ENCODE measurements at regions not wholly inside any gene's neighbourhood (a gene's known extent, or its start where the extent isn't known, plus 50 kb on each side); places are given as distances from the start of the nearest gene placed in this dataset.

DNA sequence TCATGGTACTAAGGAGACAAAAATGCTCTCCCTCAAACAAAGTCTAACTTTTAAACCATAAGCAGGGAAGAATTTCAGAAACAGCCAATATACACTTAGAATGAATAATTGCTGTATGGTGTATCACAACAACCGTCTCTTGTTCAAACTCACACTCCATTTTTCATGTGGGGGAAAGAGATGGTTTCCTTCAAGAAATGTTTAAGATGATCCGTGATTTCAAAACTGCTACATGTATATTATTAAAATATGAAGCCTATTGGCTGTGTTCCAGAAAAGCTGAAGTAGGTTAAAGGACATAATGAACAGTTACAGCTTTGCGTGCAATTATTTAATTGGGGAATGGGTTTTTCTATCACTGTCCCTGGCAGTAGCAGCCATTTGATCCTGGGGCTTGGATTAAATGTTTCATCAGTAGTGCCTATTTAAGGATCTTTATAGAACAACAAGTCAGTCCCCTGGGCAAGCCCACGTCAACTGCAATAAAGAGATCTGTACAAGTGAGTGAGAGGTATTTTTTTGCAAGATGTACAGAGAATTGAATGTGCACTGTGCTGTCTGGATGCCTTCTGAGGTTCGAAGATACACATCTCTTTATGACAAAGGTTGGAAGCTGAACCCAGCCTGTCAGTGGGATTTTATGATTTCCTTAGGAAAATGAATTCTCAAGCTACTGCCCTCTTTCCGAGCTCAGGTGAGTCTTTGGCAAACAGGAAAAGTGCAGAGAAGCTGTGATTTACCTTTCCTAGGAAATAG, 337.2 kb upstream of the RARB start:
- H4K20me1 ChIP-seq (ENCODE audit: insufficient read depth, low read length) = no peaks in the 10 kb centered on the region
- POLR2A ChIA-PET = no interaction called here
- no peaks in the 10 kb centered on the region for H3K4me1 ChIP-seq (ENCODE audit: insufficient read depth, low read length, poor library complexity, severe bottlenecking)
- H3K36me3 ChIP-seq (ENCODE audit: insufficient read depth, low read length) = no peaks in the 10 kb centered on the region
- CTCF ChIA-PET (ENCODE audit: unreplicated experiment) = no interaction called here
- TF ChIP-seq EZH2phosphoT487 (IDR thresholded peaks at IDR 0.05; ENCODE audit: borderline replicate concordance, low read depth, low read length) = no peak
- TF ChIP-seq, protein P1, sequence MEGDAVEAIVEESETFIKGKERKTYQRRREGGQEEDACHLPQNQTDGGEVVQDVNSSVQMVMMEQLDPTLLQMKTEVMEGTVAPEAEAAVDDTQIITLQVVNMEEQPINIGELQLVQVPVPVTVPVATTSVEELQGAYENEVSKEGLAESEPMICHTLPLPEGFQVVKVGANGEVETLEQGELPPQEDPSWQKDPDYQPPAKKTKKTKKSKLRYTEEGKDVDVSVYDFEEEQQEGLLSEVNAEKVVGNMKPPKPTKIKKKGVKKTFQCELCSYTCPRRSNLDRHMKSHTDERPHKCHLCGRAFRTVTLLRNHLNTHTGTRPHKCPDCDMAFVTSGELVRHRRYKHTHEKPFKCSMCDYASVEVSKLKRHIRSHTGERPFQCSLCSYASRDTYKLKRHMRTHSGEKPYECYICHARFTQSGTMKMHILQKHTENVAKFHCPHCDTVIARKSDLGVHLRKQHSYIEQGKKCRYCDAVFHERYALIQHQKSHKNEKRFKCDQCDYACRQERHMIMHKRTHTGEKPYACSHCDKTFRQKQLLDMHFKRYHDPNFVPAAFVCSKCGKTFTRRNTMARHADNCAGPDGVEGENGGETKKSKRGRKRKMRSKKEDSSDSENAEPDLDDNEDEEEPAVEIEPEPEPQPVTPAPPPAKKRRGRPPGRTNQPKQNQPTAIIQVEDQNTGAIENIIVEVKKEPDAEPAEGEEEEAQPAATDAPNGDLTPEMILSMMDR (conservative IDR thresholded peaks at IDR 0.05; ENCODE audit: low read length) = no peak
- H3K4me2 ChIP-seq (ENCODE audit: low read length) = no peak overlapping the region
- no peaks in the 10 kb centered on the region for H3K79me2 ChIP-seq (ENCODE audit: insufficient read depth, low read depth, low read length)
- DNase-seq (ENCODE audit: low spot score) = no peak
- no peaks in the 10 kb centered on the region for H3K9me2 ChIP-seq (ENCODE audit: insufficient read depth, low read length)
- no peaks in the 10 kb centered on the region for H3K9me3 ChIP-seq (ENCODE audit: low read length)
- H3K4me3 ChIP-seq (ENCODE audit: low read depth, low read length, poor library complexity, severe bottlenecking) = no peak overlapping the region
- BruUV-seq (replicated peaks) = no TSS peak
- intact Hi-C loops (cut with micrococcal nuclease; ENCODE audit: unreplicated experiment) = no loop called here
- no peak overlapping the region for H2AFZ ChIP-seq (ENCODE audit: low read length)
- H3K27ac ChIP-seq (ENCODE audit: low read depth, low read length, poor library complexity, severe bottlenecking) = no peak overlapping the region

DNA sequence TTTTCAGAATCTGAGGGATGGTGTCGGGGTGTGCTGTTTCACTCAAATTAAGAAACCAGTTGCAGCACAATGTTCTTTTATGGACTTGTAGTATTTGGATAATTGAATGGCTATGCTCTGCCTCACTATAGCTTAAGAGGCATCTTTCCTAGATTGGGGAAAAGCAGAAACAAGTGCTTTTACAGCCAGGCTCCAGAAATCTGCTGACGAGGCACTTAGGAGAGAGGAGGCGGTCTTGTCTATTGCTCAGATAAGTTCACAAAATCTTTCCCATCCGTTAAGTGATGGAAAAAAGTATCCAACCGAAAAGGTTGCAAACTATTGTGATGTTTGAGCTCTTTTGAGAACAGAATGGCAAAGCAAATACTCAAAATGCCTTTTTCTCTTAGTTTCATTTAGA, 336.1 kb upstream of the RARB start:
- DNase-seq (ENCODE audit: low spot score) = no peak
- intact Hi-C loops (cut with micrococcal nuclease; ENCODE audit: unreplicated experiment) = no loop called here
- no peak overlapping the region for H3K27ac ChIP-seq (ENCODE audit: low read depth, low read length, poor library complexity, severe bottlenecking)
- no peaks in the 10 kb centered on the region for H3K9me3 ChIP-seq (ENCODE audit: low read length)
- H3K4me2 ChIP-seq (ENCODE audit: low read length) = no peak overlapping the region
- H3K79me2 ChIP-seq (ENCODE audit: insufficient read depth, low read depth, low read length) = no peaks in the 10 kb centered on the region
- no peaks in the 10 kb centered on the region for H3K9me2 ChIP-seq (ENCODE audit: insufficient read depth, low read length)
- no peaks in the 10 kb centered on the region for H4K20me1 ChIP-seq (ENCODE audit: insufficient read depth, low read length)
- H3K36me3 ChIP-seq (ENCODE audit: insufficient read depth, low read length) = no peaks in the 10 kb centered on the region
- peaks cover 5% of the 10 kb centered on the region for H3K4me1 ChIP-seq (ENCODE audit: insufficient read depth, low read length, poor library complexity, severe bottlenecking)
- POLR2A ChIA-PET = interaction anchor here (0.6 to 0.8 kb wide), 2 partner anchors 28 to 42 kb away, joined by 3 to 5 read pairs; no protein-coding TSS in a partner anchor
- TF ChIP-seq EZH2phosphoT487 (IDR thresholded peaks at IDR 0.05; ENCODE audit: borderline replicate concordance, low read depth, low read length) = no peak
- TF ChIP-seq, protein P1 (conservative IDR thresholded peaks at IDR 0.05; ENCODE audit: low read length) = no peak
- no peak overlapping the region for H2AFZ ChIP-seq (ENCODE audit: low read length)
- BruUV-seq (replicated peaks) = no TSS peak
- H3K4me3 ChIP-seq (ENCODE audit: low read depth, low read length, poor library complexity, severe bottlenecking) = no peak overlapping the region
- CTCF ChIA-PET (ENCODE audit: unreplicated experiment) = no interaction called here

GRCh38 chr3:25094932-25095685, 333.0 kb upstream of the RARB start:
- no TSS peak for BruUV-seq (replicated peaks)
- no peaks in the 10 kb centered on the region for H3K9me3 ChIP-seq (ENCODE audit: low read length)
- intact Hi-C loops (cut with micrococcal nuclease; ENCODE audit: unreplicated experiment) = no loop called here
- no peaks in the 10 kb centered on the region for H3K9me2 ChIP-seq (ENCODE audit: insufficient read depth, low read length)
- H3K4me2 ChIP-seq (ENCODE audit: low read length) = no peak overlapping the region
- ChIA-PET CTCF (ENCODE audit: unreplicated experiment) (no interaction called here), POLR2A (interaction anchor here (0.6 to 1.2 kb wide), 3 partner anchors 10 to 1103 kb away, joined by 3 to 6 read pairs (median 3); no protein-coding TSS in a partner anchor)
- H2AFZ ChIP-seq (ENCODE audit: low read length) = no peak overlapping the region
- H3K4me3 ChIP-seq (ENCODE audit: low read depth, low read length, poor library complexity, severe bottlenecking) = no peak overlapping the region
- TF ChIP-seq EZH2phosphoT487 (IDR thresholded peaks at IDR 0.05; ENCODE audit: borderline replicate concordance, low read depth, low read length) = no peak
- TF ChIP-seq, protein P1 (conservative IDR thresholded peaks at IDR 0.05; ENCODE audit: low read length) = no peak
- H3K27ac ChIP-seq (ENCODE audit: low read depth, low read length, poor library complexity, severe bottlenecking) = no peak overlapping the region
- no peaks in the 10 kb centered on the region for H3K79me2 ChIP-seq (ENCODE audit: insufficient read depth, low read depth, low read length)
- H3K4me1 ChIP-seq (ENCODE audit: insufficient read depth, low read length, poor library complexity, severe bottlenecking) = peaks cover 15% of the 10 kb centered on the region
- no peak for DNase-seq (ENCODE audit: low spot score)
- no peaks in the 10 kb centered on the region for H4K20me1 ChIP-seq (ENCODE audit: insufficient read depth, low read length)
- no peaks in the 10 kb centered on the region for H3K36me3 ChIP-seq (ENCODE audit: insufficient read depth, low read length)

All from OCI-LY7 (cell line).